ENCODE measurements at regions not wholly inside any gene's neighbourhood (a gene's known extent, or its start where the extent isn't known, plus 50 kb on each side); places are given as distances from the start of the nearest gene placed in this dataset.
A peak's percentile ranks its signal among the peaks of the same experiment; 100 is the strongest.

- no peaks in the 10 kb centered on the region for H3K4me1 ChIP-seq (ENCODE audit: control insufficient read depth in 1 of 2, extremely low read depth in 1 of 2, insufficient read depth in 2 of 2, low read length in 2 of 2)
- H3K4me1 Mint-ChIP-seq: peaks cover 0 to 6% (median 2%) of the 10 kb centered on the region in 3 donors
- POLR2A ChIA-PET: no interaction called here
Measured at GRCh38 chr3:188088948-188089685, 64.8 kb upstream of the LPP start.

GRCh38 chr3:188090620-188091309, 63.2 kb upstream of the LPP start:
- no peaks in the 10 kb centered on the region for H3K27me3 Mint-ChIP-seq
- 86% methylated on average over 9 of the region's 10 CpGs for WGBS (ENCODE audit: insufficient coverage)
- ChIA-PET CTCF (interaction anchor here in 1 of 2 donors (0.6 kb wide), 1 partner anchor 25 kb away, joined by 3 read pairs; no protein-coding TSS in a partner anchor), POLR2A (no interaction called here)
- Histone ChIP-seq H3K36me3 (ENCODE audit: control insufficient read depth in 2 of 2, extremely low read depth in 1 of 2, insufficient read depth in 1 of 2, low read length in 1 of 2) (no peaks in the 10 kb centered on the region), H3K4me1 (ENCODE audit: control insufficient read depth in 1 of 2, extremely low read depth in 1 of 2, insufficient read depth in 2 of 2, low read length in 2 of 2) (no peaks in the 10 kb centered on the region), H3K4me3 (ENCODE audit: control insufficient read depth in 1 of 2, extremely low read depth in 1 of 2, low read length in 1 of 2) (no peak overlapping the region), H3K27ac (ENCODE audit: low read length) (no peak overlapping the region), H3K9me3 (no peaks in the 10 kb centered on the region), H3K27me3 (replicated peaks in 1 of 2; ENCODE audit: control insufficient read depth in 2 of 2, extremely low read depth in 1 of 2, insufficient read depth in 2 of 2, low read length in 1 of 2) (no peaks in the 10 kb centered on the region)
- DNase-seq (no peak), ATAC-seq (replicated peaks in 1 of 4) (no peak)
- H3K4me1 Mint-ChIP-seq: peaks cover 0 to 6% (median 2%) of the 10 kb centered on the region in 3 donors
- H3K9me3 Mint-ChIP-seq: no peaks in the 10 kb centered on the region
- no peaks in the 10 kb centered on the region for H3K36me3 Mint-ChIP-seq
- no peak overlapping the region for H3K27ac Mint-ChIP-seq
- no peak overlapping the region for H3K4me3 Mint-ChIP-seq

More at GRCh38 chr3:188088948-188089685, 64.8 kb upstream of the LPP start:
- CTCF ChIA-PET: no interaction called here
- H3K36me3 Mint-ChIP-seq: no peaks in the 10 kb centered on the region
- WGBS (ENCODE audit: insufficient coverage): 100% methylated on average over 4 of the region's 4 CpGs
- Histone ChIP-seq H3K27me3 (replicated peaks in 1 of 2; ENCODE audit: control insufficient read depth in 2 of 2, extremely low read depth in 1 of 2, insufficient read depth in 2 of 2, low read length in 1 of 2) (no peaks in the 10 kb centered on the region), H3K36me3 (ENCODE audit: control insufficient read depth in 2 of 2, extremely low read depth in 1 of 2, insufficient read depth in 1 of 2, low read length in 1 of 2) (no peaks in the 10 kb centered on the region), H3K9me3 (no peaks in the 10 kb centered on the region), H3K4me3 (ENCODE audit: control insufficient read depth in 1 of 2, extremely low read depth in 1 of 2, low read length in 1 of 2) (no peak overlapping the region), H3K27ac (ENCODE audit: low read length) (no peak overlapping the region)
- no peaks in the 10 kb centered on the region for H3K9me3 Mint-ChIP-seq
- H3K4me3 Mint-ChIP-seq: no peak overlapping the region
- ATAC-seq (replicated peaks in 1 of 4): no peak
- H3K27me3 Mint-ChIP-seq: no peaks in the 10 kb centered on the region
- DNase-seq: no peak
- peak overlapping the region in 1 of 2 donors; percentile 1 for H3K27ac Mint-ChIP-seq

- no peak for ATAC-seq (replicated peaks in 1 of 4)
- Histone ChIP-seq H3K9me3 (no peaks in the 10 kb centered on the region), H3K27ac (ENCODE audit: low read length) (no peak overlapping the region), H3K36me3 (ENCODE audit: control insufficient read depth in 2 of 2, extremely low read depth in 1 of 2, insufficient read depth in 1 of 2, low read length in 1 of 2) (no peaks in the 10 kb centered on the region), H3K4me1 (ENCODE audit: control insufficient read depth in 1 of 2, extremely low read depth in 1 of 2, insufficient read depth in 2 of 2, low read length in 2 of 2) (no peaks in the 10 kb centered on the region), H3K27me3 (replicated peaks in 1 of 2; ENCODE audit: control insufficient read depth in 2 of 2, extremely low read depth in 1 of 2, insufficient read depth in 2 of 2, low read length in 1 of 2) (no peaks in the 10 kb centered on the region), H3K4me3 (ENCODE audit: control insufficient read depth in 1 of 2, extremely low read depth in 1 of 2, low read length in 1 of 2) (no peak overlapping the region)
- H3K27me3 Mint-ChIP-seq: no peaks in the 10 kb centered on the region
- ChIA-PET CTCF (no interaction called here), POLR2A (no interaction called here)
- no peaks in the 10 kb centered on the region for H3K36me3 Mint-ChIP-seq
- WGBS (ENCODE audit: insufficient coverage): no CpG with 5 or more reads among the region's 2 CpGs
- no peak overlapping the region for H3K4me3 Mint-ChIP-seq
- H3K9me3 Mint-ChIP-seq: no peaks in the 10 kb centered on the region
- no peak for DNase-seq
- H3K4me1 Mint-ChIP-seq: peaks cover 0 to 6% (median 2%) of the 10 kb centered on the region in 3 donors
- H3K27ac Mint-ChIP-seq: no peak overlapping the region
Measured at GRCh38 chr3:188091746-188092145, 62.2 kb upstream of the LPP start.

- no peaks in the 10 kb centered on the region for H3K27me3 Mint-ChIP-seq
- ATAC-seq (replicated peaks in 1 of 4) (no peak), DNase-seq (no peak)
- no peaks in the 10 kb centered on the region for H3K36me3 ChIP-seq (ENCODE audit: control insufficient read depth in 2 of 2, extremely low read depth in 1 of 2, insufficient read depth in 1 of 2, low read length in 1 of 2)
- no peaks in the 10 kb centered on the region for H3K9me3 Mint-ChIP-seq
- H3K4me3 Mint-ChIP-seq: no peak overlapping the region
- no peaks in the 10 kb centered on the region for H3K4me1 ChIP-seq (ENCODE audit: control insufficient read depth in 1 of 2, extremely low read depth in 1 of 2, insufficient read depth in 2 of 2, low read length in 2 of 2)
- no peak overlapping the region for H3K27ac Mint-ChIP-seq
- H3K36me3 Mint-ChIP-seq: no peaks in the 10 kb centered on the region
- no peak overlapping the region for H3K4me3 ChIP-seq (ENCODE audit: control insufficient read depth in 1 of 2, extremely low read depth in 1 of 2, low read length in 1 of 2)
- no peak overlapping the region for H3K27ac ChIP-seq (ENCODE audit: low read length)
- H3K9me3 ChIP-seq: no peaks in the 10 kb centered on the region
- WGBS (ENCODE audit: insufficient coverage): 56% methylated on average over 5 of the region's 6 CpGs
- ChIA-PET CTCF (no interaction called here), POLR2A (no interaction called here)
- H3K27me3 ChIP-seq (replicated peaks in 1 of 2; ENCODE audit: control insufficient read depth in 2 of 2, extremely low read depth in 1 of 2, insufficient read depth in 2 of 2, low read length in 1 of 2): no peaks in the 10 kb centered on the region
- peaks cover 0 to 6% (median 2%) of the 10 kb centered on the region in 3 donors for H3K4me1 Mint-ChIP-seq
Measured at GRCh38 chr3:188092648-188093047, 61.3 kb upstream of the LPP start.

- no peaks in the 10 kb centered on the region for H3K27me3 Mint-ChIP-seq
- no peak overlapping the region for H3K4me3 Mint-ChIP-seq
- no peaks in the 10 kb centered on the region for H3K36me3 ChIP-seq (ENCODE audit: control insufficient read depth in 2 of 2, extremely low read depth in 1 of 2, insufficient read depth in 1 of 2, low read length in 1 of 2)
- ChIA-PET POLR2A (no interaction called here), CTCF (interaction anchor here in 1 of 2 donors (1.9 kb wide), 1 partner anchor 18 kb away, joined by 4 read pairs; no protein-coding TSS in a partner anchor)
- H3K27me3 ChIP-seq (replicated peaks in 1 of 2; ENCODE audit: control insufficient read depth in 2 of 2, extremely low read depth in 1 of 2, insufficient read depth in 2 of 2, low read length in 1 of 2): no peaks in the 10 kb centered on the region
- no peaks in the 10 kb centered on the region for H3K4me1 ChIP-seq (ENCODE audit: control insufficient read depth in 1 of 2, extremely low read depth in 1 of 2, insufficient read depth in 2 of 2, low read length in 2 of 2)
- H3K36me3 Mint-ChIP-seq: no peaks in the 10 kb centered on the region
- no peak overlapping the region for H3K27ac Mint-ChIP-seq
- no peaks in the 10 kb centered on the region for H3K9me3 ChIP-seq
- WGBS (ENCODE audit: insufficient coverage): 75% methylated on average over 1 of the region's 2 CpGs
- no peaks in the 10 kb centered on the region for H3K4me1 Mint-ChIP-seq
- no peaks in the 10 kb centered on the region for H3K9me3 Mint-ChIP-seq
- no peak overlapping the region for H3K27ac ChIP-seq (ENCODE audit: low read length)
- H3K4me3 ChIP-seq (ENCODE audit: control insufficient read depth in 1 of 2, extremely low read depth in 1 of 2, low read length in 1 of 2): no peak overlapping the region
- no peak for DNase-seq
- no peak for ATAC-seq (replicated peaks in 1 of 4)
Measured at GRCh38 chr3:188095431-188095830, 58.5 kb upstream of the LPP start.

- no peaks in the 10 kb centered on the region for H3K36me3 ChIP-seq (ENCODE audit: control insufficient read depth in 2 of 2, extremely low read depth in 1 of 2, insufficient read depth in 1 of 2, low read length in 1 of 2)
- no peaks in the 10 kb centered on the region for H3K4me1 ChIP-seq (ENCODE audit: control insufficient read depth in 1 of 2, extremely low read depth in 1 of 2, insufficient read depth in 2 of 2, low read length in 2 of 2)
- H3K27ac ChIP-seq (ENCODE audit: low read length): no peak overlapping the region
- no peaks in the 10 kb centered on the region for H3K9me3 ChIP-seq
- DNase-seq: no peak
- H3K4me3 ChIP-seq (ENCODE audit: control insufficient read depth in 1 of 2, extremely low read depth in 1 of 2, low read length in 1 of 2): no peak overlapping the region
- no peaks in the 10 kb centered on the region for H3K27me3 ChIP-seq (replicated peaks in 1 of 2; ENCODE audit: control insufficient read depth in 2 of 2, extremely low read depth in 1 of 2, insufficient read depth in 2 of 2, low read length in 1 of 2)
- H3K27ac Mint-ChIP-seq: no peak overlapping the region
- ChIA-PET POLR2A (no interaction called here), CTCF (interaction anchor here in 1 of 2 donors (0.7 kb wide), 1 partner anchor 19 kb away, joined by 3 read pairs; no protein-coding TSS in a partner anchor)
- 100% methylated on average over 1 of the region's 7 CpGs for WGBS (ENCODE audit: insufficient coverage)
- no peaks in the 10 kb centered on the region for H3K27me3 Mint-ChIP-seq
- no peaks in the 10 kb centered on the region for H3K4me1 Mint-ChIP-seq
- H3K9me3 Mint-ChIP-seq: no peaks in the 10 kb centered on the region
- H3K4me3 Mint-ChIP-seq: no peak overlapping the region
- no peaks in the 10 kb centered on the region for H3K36me3 Mint-ChIP-seq
- ATAC-seq (replicated peaks in 1 of 4): no peak
Measured at GRCh38 chr3:188097791-188098190, 56.2 kb upstream of the LPP start.

Data from T-cell (primary cell).